AG04450 (cell line): ENCODE measurements at regions not wholly inside any gene's neighbourhood (a gene's known extent, or its start where the extent isn't known, plus 50 kb on each side); places are given as distances from the start of the nearest gene placed in this dataset.

ENCODE experiments used
- CTCF ChIA-PET: fragments of 300-600, 350-600 bp; formaldehyde crosslinking; extraction: SDS; loops from one replicate; lab custom pipeline; 2022; ENCODE audit warnings: antibody characterized with exemption, inconsistent platforms; lab: Charles Lee
- POLR2A ChIA-PET: fragments of 350-600 bp; formaldehyde crosslinking; extraction: SDS; loops from one replicate; lab custom pipeline; 2021; ENCODE audit warnings: antibody characterized with exemption, inconsistent platforms; lab: Yijun Ruan, JAX
- DNase-seq: peaks from one replicate; pipeline ENCODE4 v3.0.0-alpha.2; 2011; ENCODE audit warnings: low read depth, low spot score
- H3K27ac ChIP-seq: one replicate; pipeline ENCODE4 v1.5.1; 2012; ENCODE audit warnings: low read depth, low read length, control low read depth
- H3K27me3 ChIP-seq: one replicate; pipeline ENCODE4 v1.6.0; 2012; ENCODE audit warnings: low read length; ENCODE audit not compliant: control insufficient read depth, insufficient read depth
- H3K4me3 ChIP-seq: 2 replicates; pipeline ENCODE4 v1.5.1; 2011; ENCODE audit warnings: mild to moderate bottlenecking, low read depth, low read length, control low read depth
- H3K9me3 ChIP-seq: 2 replicates; pipeline ENCODE4 v1.5.1; 2012; ENCODE audit warnings: low read length; ENCODE audit not compliant: control insufficient read depth, insufficient read depth
- CTCF ChIP-seq: IDR thresholded peaks from 2 replicates; pipeline ENCODE4 v1.5.1; 2011; ENCODE audit warnings: low read depth, low read length, control low read depth, inconsistent platforms

- POLR2A ChIA-PET: no interaction called here
- Histone ChIP-seq H3K27ac (no peak overlapping the region), H3K27me3 (no peaks in the 10 kb centered on the region), H3K4me3 (no peak overlapping the region), H3K9me3 (peaks cover 5% of the 10 kb centered on the region)
- DNase-seq: no peak
- no peak for TF ChIP-seq CTCF
- CTCF ChIA-PET: no interaction called here
These were observed 541.5 kb downstream of the AMY1C start for GRCh38 chr1:104291156-104291555.

DNA sequence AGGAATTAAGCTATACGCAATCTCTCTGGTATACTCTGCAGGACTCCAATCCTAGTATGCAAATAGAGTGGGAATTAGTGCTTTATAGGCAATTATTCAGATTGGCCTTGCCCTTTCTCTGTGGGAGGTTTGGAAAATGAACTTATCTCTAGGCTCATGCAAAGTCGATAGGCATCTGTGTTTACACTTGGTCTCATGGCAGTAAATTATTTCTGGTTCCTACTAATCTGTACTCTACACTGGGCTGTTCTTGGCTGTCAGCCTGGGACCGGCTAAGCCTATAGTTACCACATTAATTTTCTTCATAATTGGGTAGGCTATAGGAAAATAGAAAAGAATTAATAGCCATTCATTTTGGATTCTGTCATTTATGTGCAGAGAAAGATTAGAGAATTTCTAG is 544.6 kb downstream of the AMY1C start:
- Histone ChIP-seq H3K9me3 (peaks cover 11% of the 10 kb centered on the region), H3K27me3 (no peaks in the 10 kb centered on the region), H3K4me3 (no peak overlapping the region), H3K27ac (no peak overlapping the region)
- ChIA-PET CTCF (no interaction called here), POLR2A (no interaction called here)
- DNase-seq: no peak
- TF ChIP-seq CTCF: no peak

- ChIA-PET POLR2A (no interaction called here), CTCF (no interaction called here)
- H3K9me3 ChIP-seq: peaks cover 11% of the 10 kb centered on the region
- no peak for TF ChIP-seq CTCF
- H3K4me3 ChIP-seq: no peak overlapping the region
- no peaks in the 10 kb centered on the region for H3K27me3 ChIP-seq
- no peak for DNase-seq
- H3K27ac ChIP-seq: no peak overlapping the region
These were observed 545.8 kb downstream of the AMY1C start for GRCh38 chr1:104295511-104295910.

DNA sequence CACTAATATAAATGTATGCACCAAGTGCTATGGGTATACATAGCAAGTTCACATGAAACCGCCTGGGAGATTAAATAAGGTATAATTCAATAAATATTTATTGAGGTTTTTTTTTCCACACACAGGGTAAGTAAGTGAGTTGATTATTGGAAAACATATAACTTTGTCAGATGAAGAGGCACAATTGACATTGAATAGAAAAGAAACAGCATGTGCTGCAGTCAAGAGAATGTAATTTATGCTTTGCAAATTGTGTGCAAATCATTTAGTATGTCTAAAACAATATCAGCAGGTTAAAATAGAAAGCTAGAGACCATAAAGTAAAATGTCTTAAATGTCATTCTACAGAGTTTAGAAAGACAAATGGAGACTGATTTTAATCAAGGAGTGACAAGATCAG is 560.0 kb downstream of the AMY1C start:
- Histone ChIP-seq H3K9me3 (peaks cover 4% of the 10 kb centered on the region; the same call in 1 of the 2 replicates), H3K27me3 (no peaks in the 10 kb centered on the region), H3K4me3 (no peak overlapping the region), H3K27ac (no peak overlapping the region)
- no peak for TF ChIP-seq CTCF
- no peak for DNase-seq
- CTCF ChIA-PET: no interaction called here
- POLR2A ChIA-PET: no interaction called here

DNA sequence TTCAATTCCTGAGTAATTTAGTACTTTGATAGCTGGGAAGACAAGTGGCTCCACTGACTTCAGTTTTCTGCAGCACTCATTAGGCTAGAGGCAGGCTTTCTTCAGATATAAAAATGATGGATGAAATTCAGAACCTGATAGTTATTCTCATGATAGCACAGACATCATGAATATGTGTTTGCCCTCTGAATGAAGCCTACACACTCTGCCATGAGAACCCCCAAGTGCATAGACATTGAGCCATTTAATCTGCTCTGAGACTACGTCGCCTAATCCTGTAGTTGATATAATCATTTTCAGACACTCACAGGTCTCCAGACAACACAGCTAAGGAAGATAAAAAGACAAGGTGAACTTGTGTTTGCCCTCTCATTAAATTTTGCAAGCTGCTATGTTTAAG is 566.1 kb downstream of the AMY1C start:
- ChIA-PET CTCF (no interaction called here), POLR2A (no interaction called here)
- peaks cover 4% of the 10 kb centered on the region; the same call in 1 of the 2 replicates for H3K9me3 ChIP-seq
- H3K27ac ChIP-seq: no peak overlapping the region
- no peak for DNase-seq
- H3K27me3 ChIP-seq: no peaks in the 10 kb centered on the region
- no peak for TF ChIP-seq CTCF
- no peak overlapping the region for H3K4me3 ChIP-seq
